ENCODE measurements at regions not wholly inside any gene's neighbourhood (a gene's known extent, or its start where the extent isn't known, plus 50 kb on each side); places are given as distances from the start of the nearest gene placed in this dataset.
"Not testable (repeated sequence)": the region's sequence is repeated elsewhere in the genome, so short reads cannot be mapped to it uniquely, and the experiment has no call there.

DNA sequence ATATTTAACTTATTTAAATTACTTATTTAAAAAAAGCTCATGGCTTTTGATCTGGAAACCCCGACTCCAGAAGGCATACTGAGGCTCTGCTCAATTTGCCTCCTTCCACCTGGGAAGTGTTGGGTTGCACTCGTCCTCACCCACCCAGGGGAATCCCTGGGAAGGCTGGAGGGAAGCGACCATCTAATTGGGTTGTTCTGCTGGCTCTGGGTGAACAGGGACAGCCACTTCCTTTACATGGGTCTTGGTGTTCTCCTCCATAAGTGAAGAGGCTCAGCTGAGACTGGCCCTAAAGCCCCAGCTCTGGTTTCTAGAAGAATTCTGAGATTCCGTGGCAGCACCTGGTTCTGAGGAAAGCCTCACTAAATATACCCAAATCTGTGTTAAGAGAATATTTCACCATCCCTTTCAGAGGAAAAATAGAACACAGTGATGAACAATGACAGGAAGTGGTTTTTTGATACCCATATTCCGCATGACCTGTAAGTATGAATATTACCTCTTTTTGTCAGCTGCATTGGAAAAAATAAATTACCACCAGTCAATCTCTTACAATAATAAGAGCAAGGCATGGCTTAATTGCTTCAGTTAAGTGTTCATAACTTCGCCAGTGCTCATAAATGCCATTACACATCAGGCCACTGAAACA lies 131.1 kb upstream of the SHH start:
- Histone ChIP-seq H3K4me3 (ENCODE audit: low read depth in 1 of 3, low read length in 3 of 3) (no peak overlapping the region), H3K4me1 (ENCODE audit: control insufficient read depth in 3 of 3, insufficient read depth in 2 of 3, low read depth in 1 of 3, low read length in 2 of 3) (no peaks in the 10 kb centered on the region), H3K9me3 (ENCODE audit: control insufficient read depth in 2 of 2, insufficient read depth in 1 of 2, low read depth in 1 of 2, low read length in 1 of 2) (peaks cover 0 to 4% of the 10 kb centered on the region in 2 donors), H3K36me3 (ENCODE audit: control insufficient read depth in 3 of 3, insufficient read depth in 2 of 3, low read depth in 1 of 3, low read length in 3 of 3) (no peaks in the 10 kb centered on the region), H3K27me3 (ENCODE audit: control insufficient read depth in 3 of 3, insufficient read depth in 3 of 3, low read length in 3 of 3) (peaks cover 0 to 7% (median 0%) of the 10 kb centered on the region in 3 donors), H3K27ac (ENCODE audit: low read depth in 1 of 3, low read length in 2 of 3) (no peak overlapping the region)
- WGBS, 3 donors: 67 to 86% (median 71%) methylated on average over 6 of the region's 6 CpGs
- no peak for DNase-seq
- FAIRE-seq: no peak

DNA sequence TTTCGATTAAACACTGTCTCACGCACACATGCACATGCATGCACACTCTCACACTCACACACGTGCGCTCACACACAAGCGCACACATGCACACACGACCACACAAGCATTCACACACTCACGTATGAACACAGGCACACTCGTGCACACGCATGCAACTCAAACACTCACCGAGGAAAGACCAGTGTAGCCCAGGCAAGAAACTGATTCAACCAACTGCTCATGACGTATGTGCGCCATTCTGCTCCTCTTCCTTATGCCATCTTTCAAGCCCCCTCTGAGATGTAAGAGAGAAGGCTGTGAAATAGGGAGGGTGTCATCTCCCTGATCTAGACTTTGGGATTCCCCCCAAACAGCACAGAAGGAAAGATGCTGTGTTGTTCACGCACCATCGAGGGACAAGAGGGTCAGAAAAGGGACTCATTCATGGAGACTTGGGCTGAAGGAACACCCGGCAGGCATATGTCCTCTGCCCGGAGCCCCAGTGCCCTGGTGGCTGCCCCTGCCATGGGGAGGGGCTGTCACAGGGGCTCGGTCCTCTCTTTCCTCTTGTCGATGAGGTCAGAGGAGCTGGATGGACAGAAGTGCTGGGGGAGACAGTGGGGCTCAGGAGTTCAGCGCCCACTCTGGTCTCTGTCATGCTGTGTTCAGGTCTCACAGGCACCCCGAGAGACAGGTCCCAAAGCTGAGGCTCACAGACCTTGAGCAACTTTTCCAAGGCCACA lies 130.1 kb upstream of the SHH start:
- no peak for DNase-seq
- no peaks in the 10 kb centered on the region for H3K4me1 ChIP-seq (ENCODE audit: control insufficient read depth in 3 of 3, insufficient read depth in 2 of 3, low read depth in 1 of 3, low read length in 2 of 3)
- peaks cover 0 to 6% (median 0%) of the 10 kb centered on the region in 3 donors for H3K27me3 ChIP-seq (ENCODE audit: control insufficient read depth in 3 of 3, insufficient read depth in 3 of 3, low read length in 3 of 3)
- peaks cover 0 to 6% of the 10 kb centered on the region in 2 donors for H3K9me3 ChIP-seq (ENCODE audit: control insufficient read depth in 2 of 2, insufficient read depth in 1 of 2, low read depth in 1 of 2, low read length in 1 of 2)
- no peaks in the 10 kb centered on the region for H3K36me3 ChIP-seq (ENCODE audit: control insufficient read depth in 3 of 3, insufficient read depth in 2 of 3, low read depth in 1 of 3, low read length in 3 of 3)
- H3K27ac ChIP-seq (ENCODE audit: low read depth in 1 of 3, low read length in 2 of 3): no peak overlapping the region
- no peak overlapping the region for H3K4me3 ChIP-seq (ENCODE audit: low read depth in 1 of 3, low read length in 3 of 3)
- no peak for FAIRE-seq
- 83 to 89% (median 86%) methylated on average over 20 of the region's 20 CpGs for WGBS, 3 donors

DNA sequence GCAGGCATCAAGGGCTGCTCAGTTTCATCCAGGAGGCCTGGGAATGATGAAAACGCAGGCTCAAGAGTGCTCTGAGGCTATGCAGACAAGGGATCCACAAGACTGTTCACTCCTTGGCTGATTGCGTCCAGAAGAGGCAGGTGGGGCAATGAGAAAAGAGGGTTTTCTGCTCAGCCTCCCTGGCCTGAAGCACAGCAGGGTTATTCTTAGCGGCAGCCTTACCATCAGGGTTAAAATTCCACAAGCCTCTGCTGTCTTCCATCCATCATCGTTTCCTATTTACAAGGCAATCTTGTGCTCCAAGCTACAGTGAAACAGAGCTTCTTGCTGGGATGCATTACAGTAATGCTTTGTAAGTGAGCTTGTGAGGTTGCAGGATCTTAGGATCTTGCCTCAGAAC lies 129.4 kb upstream of the SHH start:
- FAIRE-seq: no peak
- WGBS, 3 donors: 39 to 70% (median 64%) methylated on average over 4 of the region's 4 CpGs

GRCh38 chr7:155939350-155939749 lies 127.1 kb upstream of the SHH start:
- no peaks in the 10 kb centered on the region for H3K36me3 ChIP-seq (ENCODE audit: control insufficient read depth in 3 of 3, insufficient read depth in 2 of 3, low read depth in 1 of 3, low read length in 3 of 3)
- no peak overlapping the region for H3K4me3 ChIP-seq (ENCODE audit: low read depth in 1 of 3, low read length in 3 of 3)
- FAIRE-seq: no peak
- H3K4me1 ChIP-seq (ENCODE audit: control insufficient read depth in 3 of 3, insufficient read depth in 2 of 3, low read depth in 1 of 3, low read length in 2 of 3): no peaks in the 10 kb centered on the region
- no peak overlapping the region for H3K27ac ChIP-seq (ENCODE audit: low read depth in 1 of 3, low read length in 2 of 3)
- H3K9me3 ChIP-seq (ENCODE audit: control insufficient read depth in 2 of 2, insufficient read depth in 1 of 2, low read depth in 1 of 2, low read length in 1 of 2): peaks cover 0 to 6% of the 10 kb centered on the region in 2 donors
- H3K27me3 ChIP-seq (ENCODE audit: control insufficient read depth in 3 of 3, insufficient read depth in 3 of 3, low read length in 3 of 3): peaks cover 0 to 6% (median 0%) of the 10 kb centered on the region in 3 donors
- DNase-seq: no peak

More for the DNA sequence above, 129.4 kb upstream of the SHH start:
- no peaks in the 10 kb centered on the region for H3K36me3 ChIP-seq (ENCODE audit: control insufficient read depth in 3 of 3, insufficient read depth in 2 of 3, low read depth in 1 of 3, low read length in 3 of 3)
- no peak for DNase-seq
- peaks cover 0 to 6% of the 10 kb centered on the region in 2 donors for H3K9me3 ChIP-seq (ENCODE audit: control insufficient read depth in 2 of 2, insufficient read depth in 1 of 2, low read depth in 1 of 2, low read length in 1 of 2)
- no peak overlapping the region for H3K27ac ChIP-seq (ENCODE audit: low read depth in 1 of 3, low read length in 2 of 3)
- no peaks in the 10 kb centered on the region for H3K4me1 ChIP-seq (ENCODE audit: control insufficient read depth in 3 of 3, insufficient read depth in 2 of 3, low read depth in 1 of 3, low read length in 2 of 3)
- no peak overlapping the region for H3K4me3 ChIP-seq (ENCODE audit: low read depth in 1 of 3, low read length in 3 of 3)
- peaks cover 0 to 6% (median 0%) of the 10 kb centered on the region in 3 donors for H3K27me3 ChIP-seq (ENCODE audit: control insufficient read depth in 3 of 3, insufficient read depth in 3 of 3, low read length in 3 of 3)

DNA sequence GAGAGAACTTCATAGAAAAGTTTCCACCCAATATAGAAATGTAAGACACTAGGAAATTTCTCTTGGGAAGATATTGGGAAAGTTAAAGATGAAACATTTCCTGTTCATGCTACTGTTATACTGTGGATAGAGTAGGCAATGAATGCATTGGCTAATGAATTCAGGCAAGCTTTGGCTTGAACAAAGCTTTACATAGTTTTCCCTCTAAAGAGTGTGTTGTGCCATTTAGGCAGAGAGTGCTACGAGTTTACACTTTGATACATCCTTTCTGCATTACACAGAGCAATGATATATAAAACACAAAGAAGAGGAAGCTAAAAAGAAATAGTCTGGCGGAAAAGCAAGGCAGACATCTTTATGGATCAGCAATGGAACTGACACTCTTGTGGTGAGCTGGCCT lies 125.9 kb upstream of the SHH start:
- FAIRE-seq (no peak), DNase-seq (no peak)
- H3K4me1 ChIP-seq (ENCODE audit: control insufficient read depth in 3 of 3, insufficient read depth in 2 of 3, low read depth in 1 of 3, low read length in 2 of 3): no peaks in the 10 kb centered on the region
- peaks cover 0 to 6% of the 10 kb centered on the region in 2 donors for H3K9me3 ChIP-seq (ENCODE audit: control insufficient read depth in 2 of 2, insufficient read depth in 1 of 2, low read depth in 1 of 2, low read length in 1 of 2)
- H3K27me3 ChIP-seq (ENCODE audit: control insufficient read depth in 3 of 3, insufficient read depth in 3 of 3, low read length in 3 of 3): peaks cover 0 to 4% (median 0%) of the 10 kb centered on the region in 3 donors
- no peak overlapping the region for H3K4me3 ChIP-seq (ENCODE audit: low read depth in 1 of 3, low read length in 3 of 3)
- H3K36me3 ChIP-seq (ENCODE audit: control insufficient read depth in 3 of 3, insufficient read depth in 2 of 3, low read depth in 1 of 3, low read length in 3 of 3): no peaks in the 10 kb centered on the region
- no peak overlapping the region for H3K27ac ChIP-seq (ENCODE audit: low read depth in 1 of 3, low read length in 2 of 3)
- 37 to 67% (median 60%) methylated on average over 2 of the region's 2 CpGs for WGBS, 3 donors

- no peaks in the 10 kb centered on the region for H3K36me3 ChIP-seq (ENCODE audit: control insufficient read depth in 3 of 3, insufficient read depth in 2 of 3, low read depth in 1 of 3, low read length in 3 of 3)
- DNase-seq (no peak), FAIRE-seq (no peak)
- 67 to 81% (median 79%) methylated on average over 5 of the region's 5 CpGs for WGBS, 3 donors
- no peaks in the 10 kb centered on the region for H3K27me3 ChIP-seq (ENCODE audit: control insufficient read depth in 3 of 3, insufficient read depth in 3 of 3, low read length in 3 of 3)
- H3K4me1 ChIP-seq (ENCODE audit: control insufficient read depth in 3 of 3, insufficient read depth in 2 of 3, low read depth in 1 of 3, low read length in 2 of 3): no peaks in the 10 kb centered on the region
- peaks cover 0 to 6% of the 10 kb centered on the region in 2 donors for H3K9me3 ChIP-seq (ENCODE audit: control insufficient read depth in 2 of 2, insufficient read depth in 1 of 2, low read depth in 1 of 2, low read length in 1 of 2)
- no peak overlapping the region for H3K4me3 ChIP-seq (ENCODE audit: low read depth in 1 of 3, low read length in 3 of 3)
- no peak overlapping the region for H3K27ac ChIP-seq (ENCODE audit: low read depth in 1 of 3, low read length in 2 of 3)
These were observed 123.5 kb upstream of the SHH start for GRCh38 chr7:155935726-155936125.

- no peak for DNase-seq
- no peaks in the 10 kb centered on the region for H3K36me3 ChIP-seq (ENCODE audit: control insufficient read depth in 3 of 3, insufficient read depth in 2 of 3, low read depth in 1 of 3, low read length in 3 of 3)
- no peaks in the 10 kb centered on the region for H3K27me3 ChIP-seq (ENCODE audit: control insufficient read depth in 3 of 3, insufficient read depth in 3 of 3, low read length in 3 of 3)
- H3K9me3 ChIP-seq (ENCODE audit: control insufficient read depth in 2 of 2, insufficient read depth in 1 of 2, low read depth in 1 of 2, low read length in 1 of 2): peaks cover 0 to 6% of the 10 kb centered on the region in 2 donors
- 65 to 78% (median 74%) methylated on average over 3 of the region's 3 CpGs for WGBS, 3 donors
- no peak overlapping the region for H3K4me3 ChIP-seq (ENCODE audit: low read depth in 1 of 3, low read length in 3 of 3)
- no peaks in the 10 kb centered on the region for H3K4me1 ChIP-seq (ENCODE audit: control insufficient read depth in 3 of 3, insufficient read depth in 2 of 3, low read depth in 1 of 3, low read length in 2 of 3)
- FAIRE-seq: no peak
- H3K27ac ChIP-seq (ENCODE audit: low read depth in 1 of 3, low read length in 2 of 3): no peak overlapping the region
These were observed 122.8 kb upstream of the SHH start for GRCh38 chr7:155935005-155935557.

GRCh38 chr7:155932324-155932723 lies 120.1 kb upstream of the SHH start:
- WGBS, 3 donors: 81 to 90% (median 82%) methylated on average over 9 to 10 of the region's 10 CpGs
- not testable (repeated sequence) for H3K9me3 ChIP-seq (ENCODE audit: control insufficient read depth in 2 of 2, insufficient read depth in 1 of 2, low read depth in 1 of 2, low read length in 1 of 2); H3K27me3 ChIP-seq (ENCODE audit: control insufficient read depth in 3 of 3, insufficient read depth in 3 of 3, low read length in 3 of 3); DNase-seq; FAIRE-seq; H3K4me3 ChIP-seq (ENCODE audit: low read depth in 1 of 3, low read length in 3 of 3); H3K36me3 ChIP-seq (ENCODE audit: control insufficient read depth in 3 of 3, insufficient read depth in 2 of 3, low read depth in 1 of 3, low read length in 3 of 3); H3K27ac ChIP-seq (ENCODE audit: low read depth in 1 of 3, low read length in 2 of 3); H3K4me1 ChIP-seq (ENCODE audit: control insufficient read depth in 3 of 3, insufficient read depth in 2 of 3, low read depth in 1 of 3, low read length in 2 of 3)
